Neuronal stem cell (in vitro differentiated cells): ENCODE measurements at regions not wholly inside any gene's neighbourhood (a gene's known extent, or its start where the extent isn't known, plus 50 kb on each side); places are given as distances from the start of the nearest gene placed in this dataset.

Source experiments
- DNase-seq: peaks from one replicate; pipeline ENCODE4 v3.0.0-alpha.2; 2013; ENCODE audit warnings: low spot score
- H2AFZ ChIP-seq: one replicate; pipeline ENCODE4 v1.6.1; 2013; ENCODE audit warnings: mild to moderate bottlenecking, low read length, inconsistent platforms
- H2AK5ac ChIP-seq: 2 replicates; pipeline ENCODE4 v1.6.1; 2013; ENCODE audit warnings: low read depth, mild to moderate bottlenecking, inconsistent platforms, low read length, moderate library complexity, mixed read lengths
- H2BK120ac ChIP-seq: 2 replicates; pipeline ENCODE4 v1.6.1; 2013; ENCODE audit warnings: low read depth, mild to moderate bottlenecking, inconsistent platforms, low read length, moderate library complexity, mixed read lengths
- H2BK12ac ChIP-seq: one replicate; pipeline ENCODE4 v1.6.1; 2013; ENCODE audit warnings: low read length, inconsistent platforms
- H2BK15ac ChIP-seq: 2 replicates; pipeline ENCODE4 v1.6.1; 2013; ENCODE audit warnings: mild to moderate bottlenecking, low read length, inconsistent platforms, mixed read lengths
- H2BK5ac ChIP-seq: one replicate; pipeline ENCODE4 v1.6.1; 2013; ENCODE audit warnings: inconsistent platforms, mild to moderate bottlenecking, low read length, moderate library complexity
- H3K14ac ChIP-seq: one replicate; pipeline ENCODE4 v1.6.1; 2013; ENCODE audit warnings: low read length, inconsistent platforms
- H3K18ac ChIP-seq: 2 replicates; pipeline ENCODE4 v1.6.1; 2013; ENCODE audit warnings: low read length, inconsistent platforms
- H3K23ac ChIP-seq: 2 replicates; pipeline ENCODE4 v1.6.1; 2013; ENCODE audit warnings: low read depth, mild to moderate bottlenecking, mixed read lengths, low read length, inconsistent platforms; ENCODE audit not compliant: poor library complexity
- H3K27ac ChIP-seq: replicated peaks from 3 replicates; pipeline ENCODE4 v1.5.1; 2013; ENCODE audit warnings: low read length, inconsistent platforms
- H3K27me3 ChIP-seq, 3 experiments: 2 replicates each; pipeline ENCODE4 v1.6.1; 2013; ENCODE audit warnings: low read length in 3 of 3, mild to moderate bottlenecking in 2 of 3, inconsistent platforms in 1 of 3, low read depth in 1 of 3, mixed read lengths in 1 of 3, moderate library complexity in 1 of 3; ENCODE audit not compliant: control insufficient read depth in 3 of 3, insufficient read depth in 3 of 3
- H3K36me3 ChIP-seq, 2 donors: replicated peaks in 1 of 2; 2 replicates each; pipeline ENCODE4 v1.6.1; 2013; ENCODE audit warnings: low read length in 2 of 2; ENCODE audit not compliant: control insufficient read depth in 2 of 2, insufficient read depth in 2 of 2
- H3K4ac ChIP-seq: 2 replicates; pipeline ENCODE4 v1.6.1; 2013; ENCODE audit warnings: inconsistent platforms, mild to moderate bottlenecking, low read length, moderate library complexity
- H3K4me1 ChIP-seq, 2 donors: 1 replicate in 1 of 2; 2 replicates in 1 of 2; pipeline ENCODE4 v1.6.1; 2013; ENCODE audit warnings: low read length in 2 of 2, low read depth in 1 of 2; ENCODE audit not compliant: control insufficient read depth in 2 of 2, insufficient read depth in 1 of 2
- H3K4me2 ChIP-seq: one replicate; pipeline ENCODE4 v1.6.1; 2013; ENCODE audit warnings: mild to moderate bottlenecking, low read length, inconsistent platforms; ENCODE audit not compliant: insufficient read depth, poor library complexity, severe bottlenecking
- H3K4me3 ChIP-seq, 2 donors: 2 replicates each; pipeline ENCODE4 v1.5.1; 2013; ENCODE audit warnings: low read length in 2 of 2, mild to moderate bottlenecking in 2 of 2, inconsistent platforms in 1 of 2, moderate library complexity in 1 of 2
- H3K79me1 ChIP-seq: one replicate; pipeline ENCODE4 v1.6.1; 2013; ENCODE audit warnings: low read depth, mild to moderate bottlenecking, inconsistent platforms, low read length, moderate library complexity
- H3K9ac ChIP-seq: one replicate; pipeline ENCODE4 v1.6.1; 2013; ENCODE audit warnings: mild to moderate bottlenecking, low read depth, low read length, inconsistent platforms; ENCODE audit not compliant: poor library complexity
- H3K9me3 ChIP-seq, 2 donors: replicated peaks in 1 of 2; 2 replicates each; pipeline versions ENCODE3 to v1.6.1; 2013; ENCODE audit warnings: low read length in 2 of 2, mild to moderate bottlenecking in 2 of 2, inconsistent platforms in 1 of 2, low read depth in 1 of 2, mixed read lengths in 1 of 2, moderate library complexity in 1 of 2; ENCODE audit not compliant: control insufficient read depth in 2 of 2, insufficient read depth in 1 of 2
- H4K8ac ChIP-seq: one replicate; pipeline ENCODE4 v1.6.1; 2013; ENCODE audit warnings: low read depth, mild to moderate bottlenecking, inconsistent platforms, low read length, moderate library complexity
- H4K91ac ChIP-seq: one replicate; pipeline ENCODE4 v1.6.1; 2013; ENCODE audit warnings: low read length, low read depth, mild to moderate bottlenecking, inconsistent platforms; ENCODE audit not compliant: poor library complexity
- WGBS, 2 donors: extraction: QIAGEN DNeasy Blood & Tissue Kit; methylation state at CpG; one replicate each; pipeline ENCODE4 v1.1.7; 2013; ENCODE audit warnings: missing lambda C conversion rate in 2 of 2, mixed read lengths in 1 of 2; ENCODE audit not compliant: insufficient read length in 2 of 2, insufficient replicate concordance in 1 of 2; ENCODE audit errors: extremely low coverage in 2 of 2; 5-methylcytosine and 5-hydroxymethylcytosine counted together

GRCh38 chr22:35191412-35191811 is 65.9 kb upstream of the HMGXB4 start:
- Histone ChIP-seq H3K36me3 (no peaks in the 10 kb centered on the region), H3K9me3 (peaks cover 0 to 8% of the 10 kb centered on the region in 2 donors), H3K18ac (no peak overlapping the region), H3K27ac (no peak overlapping the region), H2BK15ac (no peak overlapping the region), H4K8ac (no peak overlapping the region), H4K91ac (no peak overlapping the region), H3K4me2 (no peak overlapping the region), H2AFZ (no peak overlapping the region), H3K14ac (no peak overlapping the region), H3K27me3 (peaks cover 0 to 2% (median 0%) of the 10 kb centered on the region in 3 experiments), H3K4me3 (no peak overlapping the region), H3K4ac (no peak overlapping the region), H3K9ac (no peak overlapping the region), H3K23ac (no peak overlapping the region), H3K79me1 (no peaks in the 10 kb centered on the region), H2BK120ac (no peak overlapping the region), H2BK12ac (no peak overlapping the region), H2BK5ac (no peak overlapping the region), H3K4me1 (no peaks in the 10 kb centered on the region), H2AK5ac (no peak overlapping the region)
- no CpG with 5 or more reads among the region's 2 CpGs for WGBS, 2 donors
- DNase-seq, result no peak

DNA sequence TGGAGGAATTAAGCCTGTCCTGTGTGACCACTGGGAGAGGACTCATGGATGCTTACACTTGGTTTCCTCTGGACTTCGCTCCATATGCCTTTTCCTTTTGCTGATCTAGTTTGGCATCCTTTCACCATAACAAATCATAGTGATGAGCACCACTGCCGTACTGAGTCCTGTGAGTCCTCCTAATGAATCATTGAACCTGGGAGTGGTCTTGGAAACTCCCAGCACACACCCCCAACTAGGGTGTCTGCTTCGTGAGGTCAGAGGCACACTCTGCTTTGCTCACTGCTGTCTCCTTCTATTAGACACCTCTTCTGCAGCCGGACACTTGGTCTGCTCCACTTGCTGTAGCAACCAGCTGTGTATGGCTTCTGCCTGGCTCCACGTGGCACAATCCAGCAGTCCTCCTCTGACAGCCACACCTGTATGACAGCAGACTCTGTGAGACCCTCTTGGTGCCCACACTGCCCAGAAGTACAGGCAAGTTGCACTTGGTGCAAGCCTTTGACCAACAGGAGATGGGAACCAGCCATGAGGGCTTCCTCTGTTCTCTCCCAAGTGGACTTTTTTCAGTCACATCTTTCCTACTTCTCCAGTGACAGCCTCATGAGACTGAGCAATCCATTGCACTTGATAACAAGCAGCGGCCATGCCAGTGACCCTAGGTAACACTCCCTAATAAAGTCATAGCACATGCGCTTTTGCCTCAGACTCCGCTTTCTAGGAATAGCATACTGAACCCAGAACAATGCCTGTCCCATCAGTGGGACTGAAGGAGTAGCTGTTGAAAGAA is 65.0 kb upstream of the HMGXB4 start:
- no peak overlapping the region for H4K91ac ChIP-seq
- H2BK12ac ChIP-seq, result no peak overlapping the region
- H2BK15ac ChIP-seq, result no peak overlapping the region
- no peak overlapping the region for H3K4me3 ChIP-seq
- no peak overlapping the region for H3K9ac ChIP-seq
- H3K14ac ChIP-seq, result no peak overlapping the region
- no peak overlapping the region for H3K4ac ChIP-seq
- no peaks in the 10 kb centered on the region for H3K79me1 ChIP-seq
- no peak overlapping the region for H2BK120ac ChIP-seq
- H4K8ac ChIP-seq, result no peak overlapping the region
- peaks cover 0 to 8% of the 10 kb centered on the region in 2 donors for H3K9me3 ChIP-seq
- H2AK5ac ChIP-seq, result no peak overlapping the region
- no peaks in the 10 kb centered on the region for H3K4me1 ChIP-seq
- H3K4me2 ChIP-seq, result no peak overlapping the region
- no peak overlapping the region for H2AFZ ChIP-seq
- no peaks in the 10 kb centered on the region for H3K36me3 ChIP-seq
- no peak overlapping the region for H3K27ac ChIP-seq
- no CpG with 5 or more reads among the region's 8 CpGs for WGBS, 2 donors
- H2BK5ac ChIP-seq, result no peak overlapping the region
- H3K27me3 ChIP-seq, result peaks cover 0 to 2% (median 0%) of the 10 kb centered on the region in 3 experiments
- H3K23ac ChIP-seq, result no peak overlapping the region
- no peak for DNase-seq
- H3K18ac ChIP-seq, result no peak overlapping the region

GRCh38 chr22:35195226-35195625 is 62.1 kb upstream of the HMGXB4 start:
- H3K9ac ChIP-seq, result no peak overlapping the region
- H3K4me3 ChIP-seq, result no peak overlapping the region
- H2BK15ac ChIP-seq, result no peak overlapping the region
- no peak overlapping the region for H3K4ac ChIP-seq
- H4K8ac ChIP-seq, result no peak overlapping the region
- H2AK5ac ChIP-seq, result no peak overlapping the region
- no peaks in the 10 kb centered on the region for H3K36me3 ChIP-seq
- no peaks in the 10 kb centered on the region for H3K79me1 ChIP-seq
- no peak overlapping the region for H3K23ac ChIP-seq
- H2AFZ ChIP-seq, result no peak overlapping the region
- H4K91ac ChIP-seq, result no peak overlapping the region
- peaks cover 0 to 5% (median 4%) of the 10 kb centered on the region in 3 experiments for H3K27me3 ChIP-seq
- no peak overlapping the region for H3K4me2 ChIP-seq
- no peak overlapping the region for H3K18ac ChIP-seq
- no CpG with 5 or more reads among the region's 15 CpGs for WGBS, 2 donors
- no peak for DNase-seq
- H3K14ac ChIP-seq, result no peak overlapping the region
- peaks cover 0 to 5% of the 10 kb centered on the region in 2 donors for H3K9me3 ChIP-seq
- H2BK5ac ChIP-seq, result no peak overlapping the region
- no peak overlapping the region for H2BK12ac ChIP-seq
- peaks cover 0 to 2% of the 10 kb centered on the region in 2 donors for H3K4me1 ChIP-seq
- H3K27ac ChIP-seq, result no peak overlapping the region
- no peak overlapping the region for H2BK120ac ChIP-seq

DNA sequence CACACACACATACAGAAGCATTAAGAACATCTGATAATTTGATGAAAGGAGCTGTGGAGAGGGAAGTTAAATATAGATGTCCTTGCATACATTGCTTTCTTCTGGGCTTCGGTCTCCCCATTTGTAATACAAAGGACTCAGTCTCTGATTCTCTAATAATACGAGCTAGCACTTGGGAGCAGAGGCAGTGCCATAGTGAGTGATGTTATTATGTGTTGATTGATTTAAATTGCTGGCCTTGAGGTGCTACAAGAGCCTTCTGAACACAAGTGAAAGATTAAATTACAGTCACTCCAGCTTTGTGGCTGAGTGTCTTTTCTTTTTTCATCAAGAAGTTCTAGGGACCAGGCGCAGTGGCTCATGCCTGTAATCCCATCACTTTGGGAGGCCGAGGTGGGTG is 61.5 kb upstream of the HMGXB4 start:
- Histone ChIP-seq H3K23ac (no peak overlapping the region), H3K4me2 (no peak overlapping the region), H3K18ac (no peak overlapping the region), H2BK12ac (no peak overlapping the region), H3K4me3 (no peak overlapping the region), H2BK120ac (no peak overlapping the region), H3K27me3 (peaks cover 0 to 5% (median 4%) of the 10 kb centered on the region in 3 experiments), H3K27ac (no peak overlapping the region), H2BK15ac (no peak overlapping the region), H3K14ac (no peak overlapping the region), H4K91ac (no peak overlapping the region), H3K4ac (no peak overlapping the region), H3K4me1 (peaks cover 0 to 2% of the 10 kb centered on the region in 2 donors), H4K8ac (no peak overlapping the region), H2AFZ (no peak overlapping the region), H3K36me3 (no peaks in the 10 kb centered on the region), H3K9ac (no peak overlapping the region), H2AK5ac (no peak overlapping the region), H3K9me3 (peaks cover 0 to 2% of the 10 kb centered on the region in 2 donors), H3K79me1 (no peaks in the 10 kb centered on the region), H2BK5ac (no peak overlapping the region)
- DNase-seq, result no peak
- WGBS, 2 donors, result no CpG with 5 or more reads among the region's 4 CpGs
